WERI-Rb-1 (cell line): ENCODE measurements at regions not wholly inside any gene's neighbourhood (a gene's known extent, or its start where the extent isn't known, plus 50 kb on each side); places are given as distances from the start of the nearest gene placed in this dataset.

Experiments used
- DNase-seq: peaks from one replicate; pipeline ENCODE4 v3.0.0-alpha.2; 2020
- H3K27ac ChIP-seq: fragments of 250-450 bp; sonication (Bioruptor Pico); 2 replicates; pipeline ENCODE4 v1.5.1; 2020; ENCODE audit warnings: mild to moderate bottlenecking, moderate library complexity
- H3K27me3 ChIP-seq: fragments of 250-450 bp; sonication (Bioruptor Pico); 2 replicates; pipeline ENCODE4 v1.5.1; 2021; ENCODE audit warnings: mild to moderate bottlenecking, low read depth, moderate library complexity; ENCODE audit not compliant: insufficient read depth, severe bottlenecking
- H3K36me3 ChIP-seq: fragments of 250-450 bp; sonication (Bioruptor Pico); 2 replicates; pipeline ENCODE4 v1.5.1; 2020; ENCODE audit warnings: mild to moderate bottlenecking, moderate library complexity
- H3K4me3 ChIP-seq: 2 replicates; pipeline ENCODE4 v1.5.1; 2011; ENCODE audit warnings: low read depth, mild to moderate bottlenecking, control low read depth, low read length
- H3K9me3 ChIP-seq: fragments of 250-450 bp; sonication (Bioruptor Pico); 2 replicates; pipeline ENCODE4 v1.5.1; 2021; ENCODE audit warnings: mild to moderate bottlenecking, moderate library complexity; ENCODE audit not compliant: severe bottlenecking
- TF ChIP-seq, protein P1 (sequence below): IDR thresholded peaks from 2 replicates; pipeline ENCODE4 v1.5.1; 2011; ENCODE audit warnings: low read depth, mild to moderate bottlenecking, control low read depth, inconsistent platforms, low read length

DNA sequence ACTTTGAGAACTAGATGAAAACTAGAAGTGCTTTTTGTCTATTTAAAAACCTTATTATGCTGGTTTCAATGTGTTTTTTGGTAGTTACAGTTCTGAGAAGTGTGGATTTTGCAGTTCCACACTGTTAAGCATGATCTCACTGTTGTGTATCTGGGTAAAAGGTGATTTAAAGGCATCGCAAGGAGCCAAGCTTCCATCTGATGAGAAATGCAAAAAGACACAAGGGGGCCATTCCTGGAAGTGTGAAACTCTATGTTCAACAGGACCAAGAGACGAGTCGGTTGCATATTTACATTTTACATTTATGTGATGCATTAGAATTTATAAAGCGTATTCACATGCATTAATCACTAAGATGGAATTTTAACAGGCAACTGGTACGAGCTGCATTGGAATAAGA is 490.8 kb downstream of the NPIPA7 start:
- no peak overlapping the region for H3K4me3 ChIP-seq
- H3K27me3 ChIP-seq, result no peaks in the 10 kb centered on the region
- no peaks in the 10 kb centered on the region for H3K9me3 ChIP-seq
- DNase-seq, result no peak
- TF ChIP-seq, protein P1, sequence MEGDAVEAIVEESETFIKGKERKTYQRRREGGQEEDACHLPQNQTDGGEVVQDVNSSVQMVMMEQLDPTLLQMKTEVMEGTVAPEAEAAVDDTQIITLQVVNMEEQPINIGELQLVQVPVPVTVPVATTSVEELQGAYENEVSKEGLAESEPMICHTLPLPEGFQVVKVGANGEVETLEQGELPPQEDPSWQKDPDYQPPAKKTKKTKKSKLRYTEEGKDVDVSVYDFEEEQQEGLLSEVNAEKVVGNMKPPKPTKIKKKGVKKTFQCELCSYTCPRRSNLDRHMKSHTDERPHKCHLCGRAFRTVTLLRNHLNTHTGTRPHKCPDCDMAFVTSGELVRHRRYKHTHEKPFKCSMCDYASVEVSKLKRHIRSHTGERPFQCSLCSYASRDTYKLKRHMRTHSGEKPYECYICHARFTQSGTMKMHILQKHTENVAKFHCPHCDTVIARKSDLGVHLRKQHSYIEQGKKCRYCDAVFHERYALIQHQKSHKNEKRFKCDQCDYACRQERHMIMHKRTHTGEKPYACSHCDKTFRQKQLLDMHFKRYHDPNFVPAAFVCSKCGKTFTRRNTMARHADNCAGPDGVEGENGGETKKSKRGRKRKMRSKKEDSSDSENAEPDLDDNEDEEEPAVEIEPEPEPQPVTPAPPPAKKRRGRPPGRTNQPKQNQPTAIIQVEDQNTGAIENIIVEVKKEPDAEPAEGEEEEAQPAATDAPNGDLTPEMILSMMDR, result no peak
- no peak overlapping the region for H3K27ac ChIP-seq
- no peaks in the 10 kb centered on the region for H3K36me3 ChIP-seq

DNA sequence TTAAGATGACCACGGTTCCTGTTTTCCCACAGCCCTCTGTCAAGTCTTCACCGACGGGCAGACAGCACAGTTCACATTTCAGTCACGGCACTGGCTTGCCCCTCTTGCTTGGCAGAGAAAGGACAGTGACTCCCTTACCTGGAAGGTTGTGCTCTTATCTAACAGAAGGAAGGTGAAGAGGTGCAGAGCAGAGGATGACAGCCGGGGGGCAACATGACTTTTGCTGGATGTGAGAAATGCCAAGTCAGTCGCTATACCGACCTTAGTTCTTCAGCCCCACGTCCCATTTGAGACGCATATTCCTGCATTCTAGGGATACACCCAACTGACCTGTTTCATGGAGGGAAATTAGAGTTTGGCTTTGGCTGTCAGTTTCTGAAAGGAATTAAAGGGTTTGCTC is 492.3 kb downstream of the NPIPA7 start:
- Histone ChIP-seq H3K27me3 (no peaks in the 10 kb centered on the region), H3K27ac (no peak overlapping the region), H3K36me3 (no peaks in the 10 kb centered on the region), H3K4me3 (no peak overlapping the region), H3K9me3 (no peaks in the 10 kb centered on the region)
- TF ChIP-seq, protein P1, result peak; percentile 63
- peak; percentile 36 for DNase-seq

DNA sequence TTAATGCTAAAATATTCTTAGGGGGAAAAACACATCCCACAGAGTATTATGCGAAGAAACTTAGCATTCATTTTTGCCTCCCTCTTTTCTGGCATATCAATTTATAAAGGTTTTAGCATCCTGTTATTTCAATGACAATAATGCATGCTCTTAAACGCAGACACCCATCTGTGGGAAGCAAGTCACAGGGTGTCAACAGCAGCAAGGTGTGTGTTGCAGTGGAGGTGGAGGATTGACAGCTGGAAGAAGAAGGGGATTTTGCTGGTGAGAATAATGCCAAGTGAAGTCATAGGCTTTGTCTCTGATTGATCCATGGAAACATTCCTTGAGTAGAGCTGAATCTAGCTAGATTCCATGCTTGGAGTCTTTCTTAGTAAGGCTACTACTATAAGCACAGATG is 498.1 kb downstream of the NPIPA7 start:
- Histone ChIP-seq H3K9me3 (no peaks in the 10 kb centered on the region), H3K4me3 (no peak overlapping the region), H3K27me3 (no peaks in the 10 kb centered on the region), H3K27ac (no peak overlapping the region), H3K36me3 (no peaks in the 10 kb centered on the region)
- DNase-seq, result no peak
- TF ChIP-seq, protein P1, result no peak

DNA sequence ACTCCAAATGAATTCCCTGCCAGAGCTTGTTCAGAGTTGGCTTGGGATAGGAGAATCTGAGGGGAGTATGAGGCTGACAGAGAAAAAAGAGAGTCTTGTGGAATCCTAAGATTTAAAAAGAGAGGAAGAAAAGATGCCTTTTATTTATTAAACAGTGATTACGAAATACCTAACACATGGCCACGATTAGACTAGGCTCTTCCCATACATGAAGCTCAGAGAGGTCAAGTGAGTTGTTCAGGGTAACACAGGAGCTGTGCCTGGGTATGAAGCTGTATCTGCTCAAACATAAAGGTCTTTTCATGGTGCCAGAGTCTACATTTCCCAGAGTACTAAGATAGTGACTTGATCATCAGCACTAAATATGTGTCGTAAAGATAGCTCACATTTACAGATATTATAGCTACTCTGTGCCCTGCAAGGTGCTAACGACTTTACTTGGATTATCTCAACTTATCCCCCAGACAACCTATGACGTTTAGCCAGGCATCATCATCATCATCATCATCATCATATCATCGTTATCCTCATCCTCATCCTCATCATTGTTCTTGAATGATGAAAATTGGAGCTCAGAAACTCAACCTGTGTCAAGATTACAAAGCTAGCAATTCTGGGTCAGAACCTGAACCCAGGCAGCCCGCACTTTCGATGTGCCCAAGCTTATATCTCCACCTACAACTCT is 500.8 kb downstream of the NPIPA7 start:
- Histone ChIP-seq H3K27me3 (no peaks in the 10 kb centered on the region), H3K9me3 (no peaks in the 10 kb centered on the region), H3K4me3 (no peak overlapping the region), H3K36me3 (no peaks in the 10 kb centered on the region), H3K27ac (no peak overlapping the region)
- DNase-seq, result no peak
- TF ChIP-seq, protein P1, result no peak

DNA sequence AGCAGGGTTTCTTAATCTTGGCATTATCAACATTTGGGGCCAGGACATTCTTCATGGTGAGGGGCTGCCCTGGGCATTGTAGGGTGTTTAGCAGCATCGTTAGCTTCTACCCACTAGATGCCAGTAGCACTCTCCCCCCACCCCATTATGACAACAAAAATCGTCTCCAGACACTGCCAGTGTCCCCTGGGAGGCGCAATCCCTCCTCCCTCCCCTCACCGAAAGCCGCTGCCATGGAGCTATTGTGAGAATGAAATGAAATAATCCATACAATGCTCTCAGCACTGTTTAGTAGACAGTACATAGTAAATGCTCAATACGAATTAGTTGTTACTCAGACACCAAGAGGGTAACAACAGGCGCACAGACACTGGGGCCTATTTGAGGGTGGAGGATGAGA is 502.9 kb downstream of the NPIPA7 start:
- H3K27me3 ChIP-seq, result no peaks in the 10 kb centered on the region
- TF ChIP-seq, protein P1, result no peak

DNA sequence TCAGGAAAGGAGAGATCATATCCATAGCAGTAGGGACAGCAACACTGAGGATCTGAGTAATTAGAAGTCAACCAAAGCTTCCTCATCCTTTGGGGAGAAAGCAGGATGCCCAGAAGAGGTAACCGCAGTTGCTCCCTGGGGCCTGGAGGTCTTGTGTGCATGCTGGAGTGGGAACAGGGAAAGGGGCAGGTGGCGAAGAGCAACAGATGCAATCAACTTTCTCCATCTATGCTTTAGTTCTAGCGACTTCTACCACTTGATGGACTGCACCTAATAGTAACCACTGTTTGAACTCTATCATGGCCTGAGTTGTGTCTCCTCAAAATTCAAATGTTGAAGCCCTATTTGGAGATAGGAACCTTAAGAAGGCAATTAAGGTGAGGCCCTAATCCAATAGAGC is 503.8 kb downstream of the NPIPA7 start:
- TF ChIP-seq, protein P1, result no peak
- Histone ChIP-seq H3K36me3 (no peaks in the 10 kb centered on the region), H3K27ac (no peak overlapping the region), H3K4me3 (no peak overlapping the region), H3K9me3 (no peaks in the 10 kb centered on the region), H3K27me3 (no peaks in the 10 kb centered on the region)
- no peak for DNase-seq

More for the DNA sequence above, 502.9 kb downstream of the NPIPA7 start:
- no peak overlapping the region for H3K4me3 ChIP-seq
- DNase-seq, result peak; percentile 23
- H3K9me3 ChIP-seq, result no peaks in the 10 kb centered on the region
- no peaks in the 10 kb centered on the region for H3K36me3 ChIP-seq
- H3K27ac ChIP-seq, result no peak overlapping the region
